ENCODE measurements at regions not wholly inside any gene's neighbourhood (a gene's known extent, or its start where the extent isn't known, plus 50 kb on each side); places are given as distances from the start of the nearest gene placed in this dataset.

GRCh38 chr4:167629272-167629671 lies 395.0 kb upstream of the SPOCK3 start:
- no peak overlapping the region for H3K4me3 Mint-ChIP-seq
- H3K27ac Mint-ChIP-seq = no peak overlapping the region
- H3K9me3 Mint-ChIP-seq = peaks cover 3 to 18% (median 7%) of the 10 kb centered on the region in 7 donors
- H3K27me3 Mint-ChIP-seq = no peaks in the 10 kb centered on the region
- DNase-seq = no peak
- no peaks in the 10 kb centered on the region for H3K36me3 Mint-ChIP-seq
- no peaks in the 10 kb centered on the region for H3K4me1 Mint-ChIP-seq
- ATAC-seq (ENCODE audit: low read depth in 2 of 2) = no peak

- Mint-ChIP-seq H3K27ac (no peak overlapping the region), H3K27me3 (no peaks in the 10 kb centered on the region), H3K4me1 (no peaks in the 10 kb centered on the region), H3K4me3 (no peak overlapping the region), H3K9me3 (peaks cover 0 to 7% (median 0%) of the 10 kb centered on the region in 7 donors), H3K36me3 (no peaks in the 10 kb centered on the region)
- ATAC-seq (ENCODE audit: low read depth in 2 of 2) = no peak
- DNase-seq = no peak
These were observed 408.0 kb upstream of the SPOCK3 start for GRCh38 chr4:167642250-167642649.

GRCh38 chr4:167645358-167645757 lies 411.1 kb upstream of the SPOCK3 start:
- Mint-ChIP-seq H3K4me3 (no peak overlapping the region), H3K27me3 (no peaks in the 10 kb centered on the region), H3K4me1 (no peaks in the 10 kb centered on the region), H3K9me3 (peaks cover 0 to 4% (median 0%) of the 10 kb centered on the region in 7 donors), H3K27ac (no peak overlapping the region), H3K36me3 (no peaks in the 10 kb centered on the region)
- ATAC-seq (ENCODE audit: low read depth in 2 of 2) (no peak), DNase-seq (no peak)

- H3K36me3 Mint-ChIP-seq = no peaks in the 10 kb centered on the region
- no peak overlapping the region for H3K4me3 Mint-ChIP-seq
- H3K4me1 Mint-ChIP-seq = no peaks in the 10 kb centered on the region
- no peaks in the 10 kb centered on the region for H3K27me3 Mint-ChIP-seq
- peaks cover 0 to 8% (median 4%) of the 10 kb centered on the region in 7 donors for H3K9me3 Mint-ChIP-seq
- ATAC-seq (ENCODE audit: low read depth in 2 of 2) (no peak), DNase-seq (no peak)
- H3K27ac Mint-ChIP-seq = no peak overlapping the region
These were observed 418.0 kb upstream of the SPOCK3 start for GRCh38 chr4:167652267-167652666.

- ATAC-seq (ENCODE audit: low read depth in 2 of 2) (no peak), DNase-seq (no peak)
- Mint-ChIP-seq H3K27ac (no peak overlapping the region), H3K9me3 (peaks cover 0 to 14% (median 0%) of the 10 kb centered on the region in 7 donors), H3K4me3 (no peak overlapping the region), H3K4me1 (no peaks in the 10 kb centered on the region), H3K36me3 (no peaks in the 10 kb centered on the region), H3K27me3 (no peaks in the 10 kb centered on the region)
These were observed 403.6 kb upstream of the ANXA10 start for GRCh38 chr4:167688660-167689142.

GRCh38 chr4:167702391-167702790 lies 389.9 kb upstream of the ANXA10 start:
- Mint-ChIP-seq H3K27ac (no peak overlapping the region), H3K36me3 (no peaks in the 10 kb centered on the region), H3K9me3 (peaks cover 0 to 5% (median 0%) of the 10 kb centered on the region in 7 donors), H3K4me1 (no peaks in the 10 kb centered on the region), H3K27me3 (no peaks in the 10 kb centered on the region), H3K4me3 (no peak overlapping the region)
- DNase-seq (no peak), ATAC-seq (ENCODE audit: low read depth in 2 of 2) (no peak)

- ATAC-seq (ENCODE audit: low read depth in 2 of 2) (no peak), DNase-seq (no peak)
- Mint-ChIP-seq H3K9me3 (peaks cover 0 to 9% (median 2%) of the 10 kb centered on the region in 7 donors), H3K27ac (no peak overlapping the region), H3K27me3 (no peaks in the 10 kb centered on the region), H3K4me3 (no peak overlapping the region), H3K36me3 (no peaks in the 10 kb centered on the region), H3K4me1 (no peaks in the 10 kb centered on the region)
These were observed 380.8 kb upstream of the ANXA10 start for GRCh38 chr4:167711517-167711916.

- DNase-seq (no peak), ATAC-seq (ENCODE audit: low read depth in 2 of 2) (no peak)
- H3K4me1 Mint-ChIP-seq = no peaks in the 10 kb centered on the region
- H3K4me3 Mint-ChIP-seq = no peak overlapping the region
- H3K36me3 Mint-ChIP-seq = no peaks in the 10 kb centered on the region
- peaks cover 0 to 9% (median 2%) of the 10 kb centered on the region in 7 donors for H3K9me3 Mint-ChIP-seq
- H3K27me3 Mint-ChIP-seq = no peaks in the 10 kb centered on the region
- H3K27ac Mint-ChIP-seq = no peak overlapping the region
These were observed 378.6 kb upstream of the ANXA10 start for GRCh38 chr4:167713756-167714155.

GRCh38 chr4:167715176-167715575 lies 377.2 kb upstream of the ANXA10 start:
- DNase-seq = no peak
- no peak overlapping the region for H3K4me3 Mint-ChIP-seq
- H3K4me1 Mint-ChIP-seq = no peaks in the 10 kb centered on the region
- no peaks in the 10 kb centered on the region for H3K36me3 Mint-ChIP-seq
- no peak overlapping the region for H3K27ac Mint-ChIP-seq
- ATAC-seq (ENCODE audit: low read depth in 2 of 2) = no peak
- peaks cover 0 to 9% (median 3%) of the 10 kb centered on the region in 7 donors for H3K9me3 Mint-ChIP-seq
- H3K27me3 Mint-ChIP-seq = no peaks in the 10 kb centered on the region

- ATAC-seq (ENCODE audit: low read depth in 2 of 2) = no peak
- Mint-ChIP-seq H3K4me1 (no peaks in the 10 kb centered on the region), H3K27me3 (no peaks in the 10 kb centered on the region)
These were observed 374.8 kb upstream of the ANXA10 start for GRCh38 chr4:167717495-167717894.

GRCh38 chr4:167721617-167722486 lies 370.5 kb upstream of the ANXA10 start:
- H3K36me3 Mint-ChIP-seq = no peaks in the 10 kb centered on the region
- no peak overlapping the region for H3K27ac Mint-ChIP-seq
- DNase-seq (no peak), ATAC-seq (ENCODE audit: low read depth in 2 of 2) (no peak)
- H3K9me3 Mint-ChIP-seq = peaks cover 0 to 8% (median 3%) of the 10 kb centered on the region in 7 donors
- no peaks in the 10 kb centered on the region for H3K4me1 Mint-ChIP-seq
- H3K4me3 Mint-ChIP-seq = no peak overlapping the region
- H3K27me3 Mint-ChIP-seq = no peaks in the 10 kb centered on the region

More at GRCh38 chr4:167717495-167717894, 374.8 kb upstream of the ANXA10 start:
- DNase-seq = no peak
- Mint-ChIP-seq H3K36me3 (no peaks in the 10 kb centered on the region), H3K4me3 (no peak overlapping the region), H3K9me3 (peaks cover 0 to 5% (median 2%) of the 10 kb centered on the region in 7 donors), H3K27ac (no peak overlapping the region)

GRCh38 chr4:167722487-167722808 lies 369.9 kb upstream of the ANXA10 start:
- Mint-ChIP-seq H3K36me3 (no peaks in the 10 kb centered on the region), H3K9me3 (peaks cover 0 to 8% (median 3%) of the 10 kb centered on the region in 7 donors)

GRCh38 chr4:167724941-167725340 lies 367.4 kb upstream of the ANXA10 start:
- no peaks in the 10 kb centered on the region for H3K27me3 Mint-ChIP-seq
- H3K27ac Mint-ChIP-seq = no peak overlapping the region
- H3K4me3 Mint-ChIP-seq = no peak overlapping the region
- peaks cover 4 to 15% (median 8%) of the 10 kb centered on the region in 7 donors for H3K9me3 Mint-ChIP-seq
- DNase-seq (no peak), ATAC-seq (ENCODE audit: low read depth in 2 of 2) (no peak)
- H3K4me1 Mint-ChIP-seq = no peaks in the 10 kb centered on the region
- peaks cover 0 to 1% of the 10 kb centered on the region in 2 donors for H3K36me3 Mint-ChIP-seq

More at GRCh38 chr4:167722487-167722808, 369.9 kb upstream of the ANXA10 start:
- ATAC-seq (ENCODE audit: low read depth in 2 of 2) (no peak), DNase-seq (no peak)
- H3K4me3 Mint-ChIP-seq = no peak overlapping the region
- H3K27me3 Mint-ChIP-seq = no peaks in the 10 kb centered on the region
- no peaks in the 10 kb centered on the region for H3K4me1 Mint-ChIP-seq
- no peak overlapping the region for H3K27ac Mint-ChIP-seq

- peaks cover 13 to 34% (median 17%) of the 10 kb centered on the region in 7 donors for H3K9me3 Mint-ChIP-seq
- H3K27me3 Mint-ChIP-seq = no peaks in the 10 kb centered on the region
- no peak for ATAC-seq (ENCODE audit: low read depth in 2 of 2)
- no peaks in the 10 kb centered on the region for H3K4me1 Mint-ChIP-seq
- H3K36me3 Mint-ChIP-seq = peaks cover 0 to 16% of the 10 kb centered on the region in 2 donors
- no peak for DNase-seq
- no peak overlapping the region for H3K27ac Mint-ChIP-seq
- no peak overlapping the region for H3K4me3 Mint-ChIP-seq
These were observed 361.6 kb upstream of the ANXA10 start for GRCh38 chr4:167730769-167731168.

Measured in naive B cell (primary cell).